GM12878 (cell line): ENCODE measurements at regions not wholly inside any gene's neighbourhood (a gene's known extent, or its start where the extent isn't known, plus 50 kb on each side); places are given as distances from the start of the nearest gene placed in this dataset.

Experiments
- ATAC-seq: fragments of 200-7000 bp; cut with Tn5 transposase; 3 replicates; pipeline ENCODE4 v1.9.1; 2020; ENCODE audit warnings: mild to moderate bottlenecking, moderate library complexity
- BruUV-seq: library from RNA; stranded (reverse); fragments of 400-500 nt; replicated peaks from 2 replicates; lab custom pipeline; 2021; lab: Mats Ljungman, UMichigan
- CTCF ChIA-PET: fragments of 300-600 bp; sonication (Branson Sonifier 250); formaldehyde crosslinking; extraction: SDS; loops from one replicate; lab custom pipeline; 2021; ENCODE audit warnings: inconsistent platforms; lab: Yijun Ruan, JAX
- POLR2A ChIA-PET: fragments of 350-600 bp; formaldehyde crosslinking; extraction: SDS; loops from one replicate; lab custom pipeline; 2021; ENCODE audit warnings: inconsistent platforms; lab: Charles Lee
- RAD21 ChIA-PET: fragments of 300-600 bp; sonication (Branson Sonifier 250); formaldehyde crosslinking; loops from one replicate; lab custom pipeline; 2023; ENCODE audit warnings: antibody characterized with exemption; ENCODE audit not compliant: unreplicated experiment; lab: Charles Lee
- SMC1A ChIA-PET: fragments of 300-600 bp; sonication (Branson Sonifier 250); formaldehyde crosslinking; loops from one replicate; lab custom pipeline; 2023; ENCODE audit not compliant: unreplicated experiment, uncharacterized antibody; lab: Charles Lee
- DNase-seq: peaks from one replicate; pipeline ENCODE4 v3.0.0-alpha.2; 2011; ENCODE audit warnings: low read depth, low spot score
- FAIRE-seq: peaks from 3 replicates; lab custom pipeline; 2011; peaks lifted over from hg19 to GRCh38; lab: Jason Lieb, UNC
- H2AFZ ChIP-seq: 2 replicates; pipeline ENCODE4 v1.6.0; 2011; ENCODE audit warnings: low read depth, low read length, control low read depth; ENCODE audit not compliant: control insufficient read depth
- H3K27ac ChIP-seq: 2 replicates; pipeline ENCODE4 v1.5.1; 2011; ENCODE audit warnings: control low read depth; ENCODE audit not compliant: control insufficient read depth, insufficient read depth
- H3K27me3 ChIP-seq, 2 experiments: replicated peaks in 1 of 2; 2 replicates each; pipeline versions ENCODE4 v1.6.0 to v1.6.1; 2011; ENCODE audit warnings: low read length in 1 of 2; ENCODE audit not compliant: control insufficient read depth in 2 of 2, insufficient read depth in 2 of 2
- H3K36me3 ChIP-seq, 2 experiments: 2 replicates each; pipeline ENCODE4 v1.5.1; 2011; ENCODE audit warnings: low read length in 1 of 2; ENCODE audit not compliant: control insufficient read depth in 2 of 2, insufficient read depth in 2 of 2
- H3K4me1 ChIP-seq: 2 replicates; pipeline ENCODE4 v1.6.1; 2011; ENCODE audit warnings: mild to moderate bottlenecking, low read length, moderate library complexity, mixed read lengths; ENCODE audit not compliant: control insufficient read depth, insufficient read depth
- H3K4me2 ChIP-seq: 2 replicates; pipeline ENCODE4 v1.6.0; 2011; ENCODE audit warnings: control low read depth; ENCODE audit not compliant: control insufficient read depth, insufficient read depth
- H3K4me3 ChIP-seq: fragments of 200-600 bp; sonication (generic); 2 replicates; pipeline ENCODE4 v1.5.1; 2016
- H3K79me2 ChIP-seq: 2 replicates; pipeline ENCODE4 v1.6.0; 2011; ENCODE audit warnings: low read length; ENCODE audit not compliant: control insufficient read depth, insufficient read depth
- H3K9ac ChIP-seq: 2 replicates; pipeline ENCODE4 v1.8.0; 2011; ENCODE audit warnings: low read length, control low read depth, mixed read lengths; ENCODE audit not compliant: control insufficient read depth, insufficient read depth
- H3K9me3 ChIP-seq: replicated peaks from 3 replicates; pipeline ENCODE4 v1.5.1; 2011; ENCODE audit warnings: mild to moderate bottlenecking, low read length; ENCODE audit not compliant: control insufficient read depth, insufficient read depth
- H4K20me1 ChIP-seq: 2 replicates; pipeline ENCODE4 v1.6.0; 2011; ENCODE audit not compliant: control insufficient read depth, insufficient read depth
- GATAD2B ChIP-seq: fragments of 450-650 bp; conservative IDR thresholded peaks from 2 replicates; pipeline ENCODE4 v1.6.1; 2017; ENCODE audit warnings: low read depth, mild to moderate bottlenecking, moderate library complexity
- MEF2B ChIP-seq: fragments of 450-650 bp; IDR thresholded peaks from 2 replicates; pipeline ENCODE4 v1.6.1; 2018; ENCODE audit warnings: mild to moderate bottlenecking, moderate library complexity; ENCODE audit not compliant: partially characterized antibody, poor library complexity, severe bottlenecking
- ZNF687 ChIP-seq: fragments of 450-650 bp; IDR thresholded peaks from 2 replicates; pipeline ENCODE4 v1.6.1; 2017; ENCODE audit warnings: mild to moderate bottlenecking, moderate library complexity
- WGBS: methylation state at CpG from one replicate; pipeline ENCODE4 v1.1.6; 2016; ENCODE audit warnings: low lambda C conversion rate; ENCODE audit not compliant: insufficient replicate concordance, insufficient coverage; ENCODE audit errors: missing lambda C conversion rate; 5-methylcytosine and 5-hydroxymethylcytosine counted together
- in situ Hi-C: fragments of 300-500 bp; cut with MboI; formaldehyde crosslinking; loops from 9 replicates; pipeline ENCODE4 v1.14.3; 2018; ENCODE audit warnings: mixed read lengths
- intact Hi-C: fragments of 100-400 bp; cut with micrococcal nuclease; formaldehyde crosslinking; loops from one replicate; pipeline ENCODE4 v1.14.2; 2022; ENCODE audit not compliant: unreplicated experiment

- peaks cover 14% of the 10 kb centered on the region for H3K4me1 ChIP-seq
- no peak overlapping the region for H3K9ac ChIP-seq
- RAD21 ChIA-PET = interaction anchor here (0.7 to 3.4 kb wide), 10 partner anchors 10 to 97 kb away, joined by 3 to 35 read pairs (median 4); no protein-coding TSS in a partner anchor
- ATAC-seq = peak; percentile 84
- H3K4me2 ChIP-seq = peak overlapping the region; percentile 54
- CTCF ChIA-PET = interaction anchor here (1.0 to 8.1 kb wide), 6 partner anchors 13 to 97 kb away, joined by 3 to 91 read pairs (median 10); no protein-coding TSS in a partner anchor
- BruUV-seq = no TSS peak
- H3K27me3 ChIP-seq = no peaks in the 10 kb centered on the region
- H3K9me3 ChIP-seq = no peaks in the 10 kb centered on the region
- intact Hi-C loops (no loop called here), in situ Hi-C loops (no loop called here)
- H2AFZ ChIP-seq = peak overlapping the region; percentile 30; the same call in 1 of the 2 replicates
- peak; percentile 38 for FAIRE-seq
- TF ChIP-seq ZNF687 (0 out of 2 replicates have a peak, but pooled peaks have one; percentile 25), MEF2B (peak; percentile 82), GATAD2B (no peak)
- H3K36me3 ChIP-seq = no peaks in the 10 kb centered on the region; a peak in 2 of 4 replicates
- no peaks in the 10 kb centered on the region for H4K20me1 ChIP-seq
- 50% methylated on average over 11 of the region's 11 CpGs for WGBS
- SMC1A ChIA-PET = interaction anchor here (0.7 to 4.7 kb wide), 6 partner anchors 12 to 97 kb away, joined by 3 to 49 read pairs (median 8); no protein-coding TSS in a partner anchor
- peaks cover 2% of the 10 kb centered on the region for H3K79me2 ChIP-seq
- 0 out of 2 replicates have a peak overlapping the region, but pooled peaks have one; percentile 15 for H3K4me3 ChIP-seq
- DNase-seq = no peak
- peak overlapping the region; percentile 30 for H3K27ac ChIP-seq
- POLR2A ChIA-PET = interaction anchor here (0.6 to 2.5 kb wide), 6 partner anchors 12 to 283 kb away, joined by 4 to 10 read pairs (median 6); no protein-coding TSS in a partner anchor
Observed at GRCh38 chr7:130993671-130994365, 259.8 kb upstream of the KLF14 start.
